DOHH2 (cell line): ENCODE measurements at regions not wholly inside any gene's neighbourhood (a gene's known extent, or its start where the extent isn't known, plus 50 kb on each side); places are given as distances from the start of the nearest gene placed in this dataset.

Source experiments
- EZH2phosphoT487 ChIP-seq: fragments of 200-600 bp; sonication (generic); IDR thresholded peaks from 2 replicates; pipeline ENCODE4 v1.6.1; 2017; ENCODE audit warnings: borderline replicate concordance, mild to moderate bottlenecking, antibody characterized with exemption, low read length, moderate library complexity, mixed read lengths
- TF ChIP-seq, protein P1 (sequence below): fragments of 200-600 bp; sonication (generic); IDR thresholded peaks from one replicate; pipeline ENCODE4 v1.5.1; 2014; ENCODE audit warnings: antibody characterized with exemption, mild to moderate bottlenecking, low read depth, low read length; ENCODE audit not compliant: poor library complexity, severe bottlenecking

DNA sequence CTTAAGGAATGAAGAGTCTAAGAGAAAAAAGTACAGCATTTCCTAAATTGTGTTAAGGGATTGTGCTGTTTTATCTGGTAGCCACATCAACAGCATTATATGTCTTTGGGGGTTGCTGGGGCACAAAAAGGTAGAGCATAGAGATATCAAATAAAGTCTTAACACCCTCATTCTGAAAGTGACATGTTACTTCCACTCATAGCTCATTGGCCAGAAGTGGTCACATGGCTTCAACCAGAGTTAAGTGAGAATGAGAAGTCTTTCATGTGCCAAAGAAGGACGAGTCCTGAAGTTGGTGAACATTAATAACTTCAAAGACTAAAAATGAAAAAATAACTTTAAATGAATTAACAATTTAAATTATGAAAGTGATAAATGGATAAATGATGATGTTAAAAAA, 175.7 kb upstream of the ZEB2 start:
- TF ChIP-seq, protein P1, sequence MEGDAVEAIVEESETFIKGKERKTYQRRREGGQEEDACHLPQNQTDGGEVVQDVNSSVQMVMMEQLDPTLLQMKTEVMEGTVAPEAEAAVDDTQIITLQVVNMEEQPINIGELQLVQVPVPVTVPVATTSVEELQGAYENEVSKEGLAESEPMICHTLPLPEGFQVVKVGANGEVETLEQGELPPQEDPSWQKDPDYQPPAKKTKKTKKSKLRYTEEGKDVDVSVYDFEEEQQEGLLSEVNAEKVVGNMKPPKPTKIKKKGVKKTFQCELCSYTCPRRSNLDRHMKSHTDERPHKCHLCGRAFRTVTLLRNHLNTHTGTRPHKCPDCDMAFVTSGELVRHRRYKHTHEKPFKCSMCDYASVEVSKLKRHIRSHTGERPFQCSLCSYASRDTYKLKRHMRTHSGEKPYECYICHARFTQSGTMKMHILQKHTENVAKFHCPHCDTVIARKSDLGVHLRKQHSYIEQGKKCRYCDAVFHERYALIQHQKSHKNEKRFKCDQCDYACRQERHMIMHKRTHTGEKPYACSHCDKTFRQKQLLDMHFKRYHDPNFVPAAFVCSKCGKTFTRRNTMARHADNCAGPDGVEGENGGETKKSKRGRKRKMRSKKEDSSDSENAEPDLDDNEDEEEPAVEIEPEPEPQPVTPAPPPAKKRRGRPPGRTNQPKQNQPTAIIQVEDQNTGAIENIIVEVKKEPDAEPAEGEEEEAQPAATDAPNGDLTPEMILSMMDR = no peak
- TF ChIP-seq EZH2phosphoT487 = no peak
